Coronary artery (tissue), 2 donors: ENCODE measurements at regions not wholly inside any gene's neighbourhood (a gene's known extent, or its start where the extent isn't known, plus 50 kb on each side); places are given as distances from the start of the nearest gene placed in this dataset.

Experiments used
- DNase-seq: peaks from one replicate; pipeline ENCODE4 v3.0.0-alpha.2; 2017; ENCODE audit warnings: low spot score
- H3K27ac ChIP-seq, 2 donors: fragments of 200-600 bp; sonication (generic); one replicate each; pipeline ENCODE4 v1.5.1; 2016 to 2019
- H3K4me3 ChIP-seq: fragments of 200-600 bp; sonication (generic); 2 replicates; pipeline ENCODE4 v1.5.1; 2016; ENCODE audit warnings: mild to moderate bottlenecking, moderate library complexity
- TF ChIP-seq, protein P1 (sequence below): fragments of 200-600 bp; sonication (generic); IDR thresholded peaks from one replicate; pipeline ENCODE4 v1.5.1; 2019; ENCODE audit warnings: antibody characterized with exemption

DNA sequence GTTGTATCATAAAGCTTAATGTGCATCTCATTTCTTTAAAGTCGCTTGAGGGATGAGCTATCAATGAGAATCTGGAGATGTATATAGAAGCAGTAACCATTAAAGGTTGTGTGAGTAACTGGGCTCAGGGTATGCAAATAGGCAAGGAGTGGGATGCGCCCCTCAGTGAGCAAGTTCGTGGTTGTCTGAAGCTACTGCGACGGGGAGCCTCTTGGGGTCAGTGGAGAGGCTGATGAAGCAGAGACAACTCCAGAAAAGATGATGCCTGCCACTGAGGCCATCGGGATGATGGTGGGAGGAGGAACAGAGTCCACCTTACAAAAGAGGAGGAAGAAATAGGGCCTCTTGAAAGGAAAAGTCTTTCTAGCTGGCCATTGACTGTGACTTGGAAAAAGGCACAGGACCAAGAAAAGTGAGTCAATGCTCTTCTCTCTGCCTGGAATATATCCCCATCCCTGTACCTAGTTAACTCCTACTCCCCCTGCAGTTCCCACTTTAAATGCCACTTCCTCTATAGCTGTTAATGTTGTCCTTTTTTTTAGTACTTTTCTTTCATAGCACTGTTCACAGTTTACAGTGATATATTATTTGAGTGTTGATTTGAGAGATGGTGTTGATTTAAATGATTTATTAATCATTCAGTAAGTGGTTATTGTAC is 51.4 kb upstream of the LSM6 start:
- no peak for DNase-seq
- TF ChIP-seq, protein P1, sequence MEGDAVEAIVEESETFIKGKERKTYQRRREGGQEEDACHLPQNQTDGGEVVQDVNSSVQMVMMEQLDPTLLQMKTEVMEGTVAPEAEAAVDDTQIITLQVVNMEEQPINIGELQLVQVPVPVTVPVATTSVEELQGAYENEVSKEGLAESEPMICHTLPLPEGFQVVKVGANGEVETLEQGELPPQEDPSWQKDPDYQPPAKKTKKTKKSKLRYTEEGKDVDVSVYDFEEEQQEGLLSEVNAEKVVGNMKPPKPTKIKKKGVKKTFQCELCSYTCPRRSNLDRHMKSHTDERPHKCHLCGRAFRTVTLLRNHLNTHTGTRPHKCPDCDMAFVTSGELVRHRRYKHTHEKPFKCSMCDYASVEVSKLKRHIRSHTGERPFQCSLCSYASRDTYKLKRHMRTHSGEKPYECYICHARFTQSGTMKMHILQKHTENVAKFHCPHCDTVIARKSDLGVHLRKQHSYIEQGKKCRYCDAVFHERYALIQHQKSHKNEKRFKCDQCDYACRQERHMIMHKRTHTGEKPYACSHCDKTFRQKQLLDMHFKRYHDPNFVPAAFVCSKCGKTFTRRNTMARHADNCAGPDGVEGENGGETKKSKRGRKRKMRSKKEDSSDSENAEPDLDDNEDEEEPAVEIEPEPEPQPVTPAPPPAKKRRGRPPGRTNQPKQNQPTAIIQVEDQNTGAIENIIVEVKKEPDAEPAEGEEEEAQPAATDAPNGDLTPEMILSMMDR = no peak

DNA sequence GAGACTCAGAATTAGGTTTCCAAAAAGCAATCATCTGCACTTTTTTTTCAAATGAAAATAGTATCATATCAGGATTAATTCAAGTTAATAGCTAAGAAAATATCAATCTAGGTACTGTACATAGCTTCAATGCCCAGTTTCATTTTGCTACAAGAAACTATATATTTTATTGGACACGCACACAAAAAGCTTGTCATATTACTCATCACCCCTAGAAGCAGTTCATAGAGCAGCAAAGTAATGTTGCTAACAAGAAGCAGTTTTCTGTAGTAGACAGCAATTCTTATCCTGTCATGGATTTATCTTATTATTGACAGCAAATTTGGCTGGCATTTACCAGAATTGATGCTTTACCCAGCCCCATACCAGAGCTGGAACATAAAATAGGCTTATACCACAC is 52.3 kb upstream of the LSM6 start:
- Histone ChIP-seq H3K27ac (no peak overlapping the region), H3K4me3 (no peak overlapping the region)
- no peak for DNase-seq
- TF ChIP-seq, protein P1 = no peak

More for the DNA sequence above, 51.4 kb upstream of the LSM6 start:
- H3K4me3 ChIP-seq = no peak overlapping the region
- H3K27ac ChIP-seq = no peak overlapping the region

DNA sequence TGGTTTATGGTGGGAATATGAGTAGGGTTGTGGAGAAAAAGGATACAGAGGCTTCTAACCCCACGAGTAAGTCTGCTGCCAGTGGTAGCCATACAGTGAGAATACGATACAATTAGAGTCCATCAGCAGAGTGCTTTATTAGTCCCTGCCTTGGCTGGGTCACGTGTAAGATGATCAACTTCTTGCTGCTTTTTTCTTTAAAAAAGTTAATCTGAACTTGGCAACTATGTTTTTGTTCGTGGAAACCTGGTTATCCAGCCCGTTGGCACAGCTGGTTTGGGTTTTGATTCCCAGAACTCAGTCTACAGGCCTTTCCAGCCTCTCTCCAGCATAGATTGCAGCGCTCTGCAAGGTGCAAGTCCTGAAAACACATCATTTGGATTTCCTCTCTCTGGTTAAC is 53.1 kb upstream of the LSM6 start:
- TF ChIP-seq, protein P1 = no peak

DNA sequence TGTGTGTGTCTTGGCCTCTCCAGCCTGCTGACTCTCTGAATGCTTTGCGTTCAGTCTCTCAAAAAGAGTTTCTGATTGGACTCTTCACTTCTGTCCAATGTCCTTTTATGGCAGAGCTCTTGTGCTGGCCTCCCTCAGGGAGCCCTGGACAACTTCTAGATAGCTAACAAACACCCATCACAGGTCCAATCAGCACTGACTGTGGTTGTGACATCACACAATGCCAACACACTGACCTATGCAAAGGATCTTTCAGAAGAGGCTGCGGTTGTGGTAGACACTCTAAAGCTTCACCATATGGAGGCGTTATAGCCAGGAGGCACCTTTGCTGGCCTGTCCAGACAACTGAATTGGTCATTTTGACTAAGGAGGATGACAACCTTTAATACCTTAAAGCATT is 53.8 kb upstream of the LSM6 start:
- TF ChIP-seq, protein P1 = no peak

More for the DNA sequence above, 53.1 kb upstream of the LSM6 start:
- H3K27ac ChIP-seq = no peak overlapping the region
- no peak for DNase-seq
- H3K4me3 ChIP-seq = no peak overlapping the region

DNA sequence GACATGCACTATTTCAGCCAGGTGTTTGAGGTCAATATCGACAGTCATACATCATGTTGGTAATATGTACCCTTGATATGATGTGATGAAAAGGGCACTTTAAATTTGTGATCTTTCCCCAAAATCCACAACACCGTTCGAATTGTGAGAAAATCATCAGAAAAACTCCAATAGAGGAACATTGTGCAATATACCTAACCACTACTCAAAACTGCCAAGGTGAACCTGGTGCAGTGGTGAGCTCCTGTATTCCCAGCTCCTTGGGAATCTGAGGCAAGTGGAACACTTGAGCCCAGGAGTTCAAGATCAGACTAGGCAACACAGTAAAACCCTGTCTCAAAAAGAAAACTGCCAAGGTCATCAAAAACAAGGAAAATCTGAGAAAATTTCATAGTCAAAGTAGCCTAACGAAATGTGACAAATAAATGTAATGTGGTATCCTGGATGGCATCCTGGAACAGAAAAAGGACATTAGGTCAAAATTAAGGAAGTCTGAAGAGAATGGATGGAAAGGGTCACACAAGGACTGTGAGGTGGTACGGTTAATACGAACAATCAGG is 55.6 kb upstream of the LSM6 start:
- no peak overlapping the region for H3K4me3 ChIP-seq
- no peak overlapping the region for H3K27ac ChIP-seq
- DNase-seq = no peak
- TF ChIP-seq, protein P1 = no peak

More for the DNA sequence above, 53.8 kb upstream of the LSM6 start:
- Histone ChIP-seq H3K27ac (no peak overlapping the region), H3K4me3 (no peak overlapping the region)
- DNase-seq = no peak

DNA sequence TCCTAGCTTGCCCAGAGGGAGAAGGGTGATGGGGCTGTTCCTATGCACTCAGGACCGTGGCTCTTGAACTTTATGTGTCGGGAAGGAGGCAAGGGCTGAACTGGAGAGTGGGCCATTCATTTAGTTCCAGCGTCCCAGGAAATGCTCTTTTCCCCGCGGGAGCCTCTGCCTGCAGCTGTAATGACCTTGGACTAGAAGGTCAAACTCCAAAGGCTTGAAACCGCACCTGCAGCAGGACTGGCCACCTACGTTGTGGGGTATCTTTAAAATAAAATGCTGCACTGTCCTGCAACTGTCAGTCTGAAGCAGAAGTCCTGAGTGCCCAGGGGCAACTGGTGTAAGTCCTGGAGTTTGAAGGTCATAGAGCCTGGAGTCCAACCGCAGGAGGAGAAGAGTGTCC is 61.5 kb upstream of the LSM6 start:
- TF ChIP-seq, protein P1 = no peak
- DNase-seq = no peak
- Histone ChIP-seq H3K4me3 (no peak overlapping the region), H3K27ac (no peak overlapping the region)

DNA sequence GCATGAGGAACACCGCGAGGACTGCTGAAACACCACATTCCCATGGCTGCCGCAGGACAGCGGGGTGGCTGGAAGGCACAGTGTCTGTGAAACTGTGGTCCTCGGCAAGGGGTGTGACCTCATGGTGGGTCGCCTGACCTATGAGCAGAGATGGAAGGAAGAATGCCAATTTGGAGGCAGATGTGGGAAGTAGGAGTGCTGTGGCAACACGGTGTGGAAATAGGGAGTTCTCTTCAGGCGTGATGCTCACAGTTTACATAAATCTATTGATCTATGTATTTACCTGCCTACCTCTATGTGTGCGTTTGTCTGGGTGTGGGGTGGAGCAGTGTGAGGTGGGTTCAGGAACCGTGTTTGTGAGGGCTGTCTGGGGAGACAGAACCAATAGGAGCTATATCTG is 62.3 kb upstream of the LSM6 start:
- TF ChIP-seq, protein P1 = no peak
- no peak for DNase-seq
- no peak overlapping the region for H3K27ac ChIP-seq
- no peak overlapping the region for H3K4me3 ChIP-seq
